ENCODE measurements at regions not wholly inside any gene's neighbourhood (a gene's known extent, or its start where the extent isn't known, plus 50 kb on each side); places are given as distances from the start of the nearest gene placed in this dataset.

GRCh38 chrX:146238173-146238572 is 420.5 kb downstream of the SLITRK2 start:
- H3K27me3 ChIP-seq, result no peaks in the 10 kb centered on the region
- no peak overlapping the region for H2AFZ ChIP-seq
- H4K20me1 ChIP-seq (ENCODE audit: insufficient read depth, poor library complexity, severe bottlenecking), result no peaks in the 10 kb centered on the region
- H3K9me3 ChIP-seq (ENCODE audit: low read depth), result no peaks in the 10 kb centered on the region
- DNase-seq (ENCODE audit: low spot score), result no peak
- no peak overlapping the region for H3K4me3 ChIP-seq
- no peaks in the 10 kb centered on the region for H3K4me1 ChIP-seq (ENCODE audit: insufficient read depth)
- TF ChIP-seq EZH2 (IDR thresholded peaks at IDR 0.05; ENCODE audit: borderline replicate concordance) (no peak), EZH2phosphoT487 (IDR thresholded peaks at IDR 0.05; ENCODE audit: low read depth, severe bottlenecking, unreplicated experiment) (no peak), CTCF (IDR thresholded peaks at IDR 0.05; ENCODE audit: poor library complexity) (no peak)
- 89% methylated on average over 2 of the region's 2 CpGs for WGBS (ENCODE audit: low lambda C conversion rate, missing lambda C conversion rate)
- H3K27ac ChIP-seq, result no peak overlapping the region
- no peak overlapping the region for H3K4me2 ChIP-seq
- no peaks in the 10 kb centered on the region for H3K9me2 ChIP-seq (replicated peaks; ENCODE audit: insufficient read depth)
- H3K79me2 ChIP-seq, result no peaks in the 10 kb centered on the region
- no peaks in the 10 kb centered on the region for H3K36me3 ChIP-seq (replicated peaks; ENCODE audit: insufficient read depth, low read depth)

GRCh38 chrX:146241902-146242301 is 424.3 kb downstream of the SLITRK2 start:
- TF ChIP-seq EZH2phosphoT487 (IDR thresholded peaks at IDR 0.05; ENCODE audit: low read depth, severe bottlenecking, unreplicated experiment), result no peak
- no peak for TF ChIP-seq EZH2 (IDR thresholded peaks at IDR 0.05; ENCODE audit: borderline replicate concordance)
- TF ChIP-seq CTCF (IDR thresholded peaks at IDR 0.05; ENCODE audit: poor library complexity), result no peak
- H3K4me1 ChIP-seq (ENCODE audit: insufficient read depth), result no peaks in the 10 kb centered on the region
- no peaks in the 10 kb centered on the region for H3K9me2 ChIP-seq (replicated peaks; ENCODE audit: insufficient read depth)
- no peak overlapping the region for H3K4me2 ChIP-seq
- H2AFZ ChIP-seq, result no peak overlapping the region
- H3K4me3 ChIP-seq, result no peak overlapping the region
- H3K27me3 ChIP-seq, result no peaks in the 10 kb centered on the region
- no peak for DNase-seq (ENCODE audit: low spot score)
- 64% methylated on average over 3 of the region's 3 CpGs for WGBS (ENCODE audit: low lambda C conversion rate, missing lambda C conversion rate)
- no peaks in the 10 kb centered on the region for H3K79me2 ChIP-seq
- no peak overlapping the region for H3K27ac ChIP-seq
- no peaks in the 10 kb centered on the region for H3K36me3 ChIP-seq (replicated peaks; ENCODE audit: insufficient read depth, low read depth)
- H3K9me3 ChIP-seq (ENCODE audit: low read depth), result no peaks in the 10 kb centered on the region
- H4K20me1 ChIP-seq (ENCODE audit: insufficient read depth, poor library complexity, severe bottlenecking), result no peaks in the 10 kb centered on the region

- no peak for DNase-seq (ENCODE audit: low spot score)
- TF ChIP-seq CTCF (IDR thresholded peaks at IDR 0.05; ENCODE audit: poor library complexity), result no peak
- Histone ChIP-seq H3K4me1 (ENCODE audit: insufficient read depth) (no peaks in the 10 kb centered on the region), H4K20me1 (ENCODE audit: insufficient read depth, poor library complexity, severe bottlenecking) (no peaks in the 10 kb centered on the region), H3K36me3 (replicated peaks; ENCODE audit: insufficient read depth, low read depth) (no peaks in the 10 kb centered on the region), H3K79me2 (no peaks in the 10 kb centered on the region), H3K9me3 (ENCODE audit: low read depth) (no peaks in the 10 kb centered on the region), H3K4me2 (no peak overlapping the region), H3K4me3 (no peak overlapping the region), H3K27ac (no peak overlapping the region), H3K27me3 (no peaks in the 10 kb centered on the region), H2AFZ (no peak overlapping the region), H3K9me2 (replicated peaks; ENCODE audit: insufficient read depth) (no peaks in the 10 kb centered on the region)
- 68% methylated on average over 3 of the region's 3 CpGs for WGBS (ENCODE audit: low lambda C conversion rate, missing lambda C conversion rate)
Observed at GRCh38 chrX:146243041-146243440, 425.4 kb downstream of the SLITRK2 start.

- 80% methylated on average over 18 of the region's 18 CpGs for WGBS (ENCODE audit: low lambda C conversion rate, missing lambda C conversion rate)
- DNase-seq (ENCODE audit: low spot score), result no peak
- no peak overlapping the region for H3K27ac ChIP-seq
Observed at GRCh38 chrX:146259207-146259606, 441.6 kb downstream of the SLITRK2 start.

More at GRCh38 chrX:146259207-146259606, 441.6 kb downstream of the SLITRK2 start:
- Histone ChIP-seq H4K20me1 (ENCODE audit: insufficient read depth, poor library complexity, severe bottlenecking) (no peaks in the 10 kb centered on the region), H3K4me3 (no peak overlapping the region), H2AFZ (no peak overlapping the region), H3K79me2 (no peaks in the 10 kb centered on the region), H3K9me3 (ENCODE audit: low read depth) (no peaks in the 10 kb centered on the region), H3K4me1 (ENCODE audit: insufficient read depth) (no peaks in the 10 kb centered on the region), H3K36me3 (replicated peaks; ENCODE audit: insufficient read depth, low read depth) (no peaks in the 10 kb centered on the region), H3K4me2 (no peak overlapping the region), H3K9me2 (replicated peaks; ENCODE audit: insufficient read depth) (no peaks in the 10 kb centered on the region), H3K27me3 (no peaks in the 10 kb centered on the region)
- TF ChIP-seq EZH2 (IDR thresholded peaks at IDR 0.05; ENCODE audit: borderline replicate concordance) (no peak), CTCF (IDR thresholded peaks at IDR 0.05; ENCODE audit: poor library complexity) (no peak), EZH2phosphoT487 (IDR thresholded peaks at IDR 0.05; ENCODE audit: low read depth, severe bottlenecking, unreplicated experiment) (no peak)

Measured in hepatocyte (in vitro differentiated cells).